HG02981 (cell line): ENCODE measurements at regions not wholly inside any gene's neighbourhood (a gene's known extent, or its start where the extent isn't known, plus 50 kb on each side); places are given as distances from the start of the nearest gene placed in this dataset.

Experiments used
- ATAC-seq: cut with Tn5 transposase; IDR thresholded peaks from one replicate; pipeline ENCODE4 v1.9.1; 2021; ENCODE audit warnings: mild to moderate bottlenecking, moderate library complexity; ENCODE audit not compliant: unreplicated experiment

DNA sequence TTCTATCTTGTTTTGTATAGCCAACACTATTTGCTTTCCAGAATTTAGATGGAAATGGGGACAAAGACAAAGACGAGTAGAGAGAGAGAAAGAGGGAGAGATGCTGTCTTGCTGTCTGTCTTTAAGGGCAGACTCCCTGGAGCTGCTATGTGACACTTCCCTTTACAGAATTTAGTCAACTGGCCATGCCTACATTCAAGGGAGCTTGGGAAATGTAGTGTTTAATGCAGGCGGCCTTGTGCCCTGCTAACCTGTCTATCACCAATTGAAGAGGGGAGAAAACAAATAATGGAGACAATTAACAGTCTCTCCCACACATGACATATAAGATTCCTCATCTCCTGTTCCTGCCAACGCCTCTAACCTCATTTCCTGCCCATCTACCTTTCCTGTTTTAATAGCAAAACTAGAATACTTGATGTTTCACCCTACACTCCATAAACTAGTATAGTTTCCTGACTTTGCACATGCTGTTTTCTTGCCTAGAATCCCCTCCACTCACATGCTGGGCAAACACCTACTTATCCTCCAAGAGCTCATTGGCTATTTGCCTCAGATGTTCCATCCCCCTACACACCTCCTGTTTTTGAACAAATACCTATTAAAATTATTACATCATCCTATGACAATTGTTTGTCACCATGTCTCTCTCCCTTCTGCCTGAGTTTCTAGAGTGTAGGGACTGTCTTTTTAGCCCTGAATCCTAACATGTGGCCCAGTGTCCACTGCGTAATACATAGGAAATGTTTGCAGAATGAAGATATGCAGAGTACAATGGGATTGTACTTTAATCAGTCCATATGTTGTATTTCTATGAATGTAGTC is 117.2 kb downstream of the SLC25A24 start:
- no peak for ATAC-seq

DNA sequence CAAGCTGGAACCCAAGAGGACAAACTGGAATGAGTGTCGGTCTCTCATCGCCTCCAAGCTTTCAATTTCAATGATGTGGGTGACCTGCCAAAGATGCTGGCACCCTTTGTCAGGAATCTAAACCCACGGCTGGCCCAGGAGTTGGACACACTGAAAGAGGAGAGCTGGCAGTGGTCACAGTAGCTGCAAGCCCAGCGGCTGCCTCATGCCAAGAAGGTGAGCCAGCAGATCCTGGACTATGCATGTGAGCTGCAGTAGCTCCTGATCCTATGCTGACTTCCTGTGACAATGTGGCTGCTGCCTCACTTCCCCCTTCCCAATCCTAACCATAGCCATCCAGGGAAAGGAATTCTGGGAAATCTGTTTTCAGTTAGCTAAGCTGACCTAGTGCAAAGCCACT is 117.0 kb upstream of the VAV3 start:
- no peak for ATAC-seq

DNA sequence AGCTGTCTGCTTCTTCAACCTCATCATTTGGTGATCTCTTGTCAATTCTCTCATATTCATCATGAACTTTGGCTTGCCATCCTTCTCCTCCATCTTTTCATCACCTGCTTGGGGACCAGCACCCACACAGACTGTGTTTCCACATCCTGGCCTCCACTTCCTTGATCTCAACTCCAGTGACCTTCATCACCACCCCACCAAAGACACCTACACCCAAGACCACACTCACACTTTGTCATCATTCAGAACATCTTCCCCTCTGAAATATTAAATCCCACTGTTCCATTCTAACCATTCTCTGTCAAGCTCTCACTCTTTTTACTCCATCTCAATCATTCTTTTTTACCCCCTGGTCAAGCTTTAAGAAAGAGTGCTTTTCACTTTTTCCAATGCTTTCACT is 115.5 kb upstream of the VAV3 start:
- no peak for ATAC-seq

DNA sequence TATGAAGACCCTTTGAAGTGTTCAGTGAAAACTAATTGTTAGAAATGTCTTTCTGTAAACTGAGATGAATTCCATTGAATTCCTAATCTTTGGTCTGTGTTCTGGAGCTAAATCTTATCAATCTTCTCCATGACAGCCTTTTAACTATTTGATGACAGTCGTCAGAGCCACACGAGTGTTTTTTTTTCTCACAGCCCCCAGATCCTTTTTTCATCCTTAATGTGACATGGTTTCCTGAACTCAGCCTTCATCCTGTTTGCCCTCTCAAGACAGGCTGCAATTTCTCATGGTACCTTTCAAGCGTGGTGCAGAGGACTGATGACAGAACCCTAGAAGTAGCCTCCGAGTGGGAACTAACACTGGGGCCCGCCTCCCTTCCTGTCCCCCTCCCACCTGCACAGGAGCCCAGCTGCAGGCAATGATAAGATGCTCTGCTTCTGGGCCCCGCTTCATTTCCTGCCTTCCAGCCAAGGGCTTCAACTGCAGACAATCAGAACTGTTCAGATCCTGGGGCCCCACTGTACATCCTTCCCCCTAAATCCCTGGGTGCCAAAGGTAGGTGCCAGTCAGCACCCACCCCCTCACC is 114.6 kb upstream of the VAV3 start:
- no peak for ATAC-seq

DNA sequence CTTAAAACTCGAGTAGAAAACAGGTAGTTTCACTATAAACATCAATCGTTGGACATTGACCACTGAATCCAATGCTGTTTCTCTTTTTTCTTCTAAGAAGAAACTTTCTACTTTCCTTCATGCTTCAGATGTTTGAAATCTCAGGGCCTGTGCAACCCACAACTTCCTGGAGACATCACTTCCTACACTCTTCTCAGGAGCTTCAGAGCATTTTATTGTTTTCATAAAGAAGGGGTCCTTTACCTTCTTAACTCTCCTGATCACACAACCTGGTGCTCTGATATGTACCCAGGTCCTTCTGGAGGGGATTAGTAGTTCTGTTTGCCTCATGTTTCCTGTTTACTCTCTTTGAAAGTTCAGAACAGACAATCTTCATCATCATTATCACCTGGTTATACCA is 113.0 kb upstream of the VAV3 start:
- ATAC-seq, result no peak

DNA sequence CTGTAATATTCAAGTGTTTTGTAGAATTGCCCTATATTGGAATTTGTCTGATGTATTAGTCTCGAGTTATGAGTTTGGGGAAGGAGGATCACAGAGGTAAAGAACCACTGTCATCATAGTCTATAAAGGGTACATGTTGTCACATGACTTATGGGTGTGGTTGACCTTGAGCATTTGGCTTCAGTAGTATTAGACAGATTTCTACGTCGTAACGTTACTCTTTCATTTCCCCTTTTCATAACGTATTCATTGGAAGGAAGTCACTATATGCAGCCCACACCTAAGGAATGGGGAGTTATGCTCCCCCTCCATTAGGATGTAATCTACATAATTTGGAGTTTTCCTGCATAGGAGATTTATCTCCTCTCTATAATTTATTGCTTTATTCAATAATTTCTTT is 110.1 kb upstream of the VAV3 start:
- ATAC-seq, result peak; percentile 63

DNA sequence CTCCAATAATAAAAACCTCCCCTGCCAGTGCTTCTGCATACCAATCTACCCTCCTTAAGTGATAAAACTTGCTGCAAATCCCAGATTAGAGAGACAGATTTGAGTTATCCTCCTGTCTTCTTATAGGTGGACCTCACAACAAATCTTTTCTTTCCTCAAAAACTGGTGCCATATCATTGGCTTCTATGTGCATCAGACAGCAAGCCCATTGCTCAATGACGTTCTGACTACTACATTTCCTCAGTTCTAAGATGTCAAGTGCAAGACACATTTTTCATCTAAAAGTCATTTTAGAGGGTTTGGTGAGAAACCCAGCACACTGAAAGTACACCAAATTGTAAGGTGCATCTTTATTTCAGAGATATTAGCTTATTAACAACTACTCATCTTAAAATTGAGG is 107.8 kb upstream of the VAV3 start:
- ATAC-seq, result no peak

DNA sequence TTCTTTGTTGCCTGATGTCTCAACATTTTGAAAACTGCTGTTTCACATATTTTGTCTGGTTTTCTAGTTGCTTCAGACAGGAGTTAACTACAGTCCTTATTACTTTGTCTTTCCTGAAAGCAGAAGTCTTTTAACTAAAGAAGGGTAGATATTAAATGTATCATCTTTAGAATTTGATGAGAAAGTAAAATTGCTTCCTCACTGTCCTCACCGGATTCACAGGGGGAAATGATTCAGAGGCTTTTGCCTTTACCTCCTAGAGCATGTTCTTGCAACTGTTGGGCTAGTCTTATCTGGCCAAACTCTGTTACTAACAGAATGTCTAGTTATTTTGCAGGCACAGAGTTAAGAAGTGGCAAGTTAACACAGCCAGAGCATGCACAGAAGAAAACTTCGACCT is 107.2 kb upstream of the VAV3 start:
- no peak for ATAC-seq

DNA sequence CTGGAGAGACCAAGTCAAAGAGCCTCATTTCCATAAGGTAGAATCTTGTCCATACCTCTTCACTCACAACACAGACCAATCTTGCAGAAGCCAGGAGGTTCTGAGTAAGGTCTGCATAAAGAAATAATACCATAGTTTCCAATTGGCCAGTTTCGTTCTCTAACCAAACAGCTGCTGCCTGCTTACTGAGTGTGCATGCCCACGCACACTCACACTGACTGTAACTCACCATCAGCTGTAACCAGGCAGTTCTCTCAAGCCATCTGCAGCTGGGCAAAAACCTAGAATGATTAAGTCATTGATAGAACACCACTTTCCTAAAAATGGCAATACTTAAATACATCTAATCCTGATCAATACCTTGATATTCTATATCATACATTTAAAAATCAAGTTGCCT is 106.6 kb upstream of the VAV3 start:
- ATAC-seq, result no peak

DNA sequence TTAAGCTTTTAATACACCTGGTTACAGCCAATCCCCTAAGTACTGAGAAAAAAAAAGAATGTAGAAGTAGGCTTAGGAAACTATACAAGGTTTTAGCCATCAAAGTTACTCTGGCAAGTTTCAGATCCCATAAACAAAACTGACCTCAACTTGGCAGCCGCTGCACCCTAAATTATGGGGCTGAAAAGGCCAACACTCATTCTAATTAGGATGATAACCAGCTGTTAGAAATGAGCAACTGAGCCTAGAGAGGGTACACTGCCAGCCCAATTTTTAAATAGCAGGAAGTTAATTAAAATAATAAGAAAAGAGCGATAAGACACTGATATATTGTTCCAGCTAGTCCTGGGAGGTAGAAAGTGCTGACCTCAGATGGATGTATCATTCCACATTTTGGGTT is 105.7 kb upstream of the VAV3 start:
- ATAC-seq, result no peak

DNA sequence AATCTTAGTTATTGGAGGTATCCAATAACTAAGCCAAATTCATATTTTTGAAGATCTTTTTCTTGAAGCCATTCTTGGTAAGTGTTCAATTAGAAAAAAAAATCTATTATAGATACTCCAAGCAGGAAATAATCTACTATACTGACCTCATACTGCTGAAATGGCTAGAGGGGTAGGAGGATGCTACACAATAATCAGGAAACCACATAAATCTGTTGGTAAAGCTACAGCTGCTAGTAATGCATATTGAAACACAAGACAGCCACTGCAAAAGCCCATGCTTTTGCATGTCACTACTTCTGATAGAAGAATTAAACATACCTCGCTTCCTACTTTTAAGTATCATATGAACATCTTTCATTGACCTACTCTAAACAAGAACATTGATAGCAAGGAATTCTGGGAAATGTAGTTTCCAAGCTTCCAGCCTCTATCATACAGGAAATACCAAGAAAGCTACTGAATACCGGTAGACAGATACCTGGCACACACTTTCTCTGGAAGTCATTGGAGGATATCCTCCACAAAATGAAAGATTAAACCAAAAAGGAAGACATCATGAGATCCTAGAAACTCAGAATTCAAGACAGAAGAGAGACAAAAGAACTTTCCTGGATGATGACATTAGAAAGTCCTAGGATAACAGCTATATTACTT is 103.0 kb upstream of the VAV3 start:
- no peak for ATAC-seq

DNA sequence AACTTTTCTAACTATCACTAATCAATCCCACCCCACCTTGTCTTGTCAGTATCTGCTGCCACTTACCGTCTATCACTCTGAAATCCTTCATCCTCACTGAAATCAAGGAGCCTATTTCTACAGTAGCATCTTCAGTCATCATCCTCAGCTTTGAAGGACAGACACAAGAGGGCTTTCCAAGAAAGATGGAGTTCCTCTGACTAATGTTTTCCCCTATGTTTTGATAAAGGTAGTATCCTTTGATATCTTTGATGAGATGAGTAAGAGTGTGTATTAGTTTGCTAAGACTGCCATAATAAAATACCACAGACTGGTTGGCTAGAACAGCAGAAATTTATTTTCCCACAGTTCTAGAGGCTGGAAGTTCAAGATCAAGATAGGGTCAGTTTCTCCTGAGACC is 101.8 kb upstream of the VAV3 start:
- ATAC-seq, result no peak

DNA sequence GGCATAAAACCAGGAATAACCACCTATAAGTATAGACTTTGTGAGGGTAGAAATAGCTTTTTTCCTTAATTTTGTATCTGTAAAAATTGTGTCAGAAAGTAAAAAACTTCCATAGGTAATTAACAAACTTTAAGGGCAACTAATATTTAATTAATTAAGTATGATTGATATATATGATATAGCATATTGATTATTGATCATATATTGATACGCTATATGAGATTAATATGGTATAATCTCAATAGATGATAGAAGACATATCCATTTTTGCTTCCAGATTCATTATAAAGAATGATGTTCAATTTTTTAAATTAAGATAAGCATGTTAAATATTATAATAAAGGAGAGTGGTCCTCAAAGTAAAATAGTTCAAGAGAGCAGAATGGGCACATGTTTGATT is 99.3 kb upstream of the VAV3 start:
- ATAC-seq, result no peak

DNA sequence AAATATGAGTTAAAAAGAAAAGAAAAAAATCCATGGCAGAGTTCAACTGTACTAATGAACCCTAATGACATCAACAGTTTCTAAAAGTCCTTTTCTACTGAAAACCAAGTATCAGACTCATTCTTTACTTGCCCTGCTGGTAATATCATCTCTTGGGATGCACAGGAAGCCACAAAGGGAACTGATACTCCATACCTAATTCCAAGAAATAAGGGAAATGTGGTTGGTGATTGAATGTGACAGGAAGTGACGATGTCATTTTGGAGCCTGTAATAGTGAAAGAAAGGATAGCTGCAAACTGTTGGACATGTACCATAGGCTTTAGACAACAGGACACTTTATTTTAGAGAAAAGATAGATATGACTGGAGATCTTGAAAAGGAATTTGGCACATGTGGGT is 98.7 kb upstream of the VAV3 start:
- no peak for ATAC-seq

DNA sequence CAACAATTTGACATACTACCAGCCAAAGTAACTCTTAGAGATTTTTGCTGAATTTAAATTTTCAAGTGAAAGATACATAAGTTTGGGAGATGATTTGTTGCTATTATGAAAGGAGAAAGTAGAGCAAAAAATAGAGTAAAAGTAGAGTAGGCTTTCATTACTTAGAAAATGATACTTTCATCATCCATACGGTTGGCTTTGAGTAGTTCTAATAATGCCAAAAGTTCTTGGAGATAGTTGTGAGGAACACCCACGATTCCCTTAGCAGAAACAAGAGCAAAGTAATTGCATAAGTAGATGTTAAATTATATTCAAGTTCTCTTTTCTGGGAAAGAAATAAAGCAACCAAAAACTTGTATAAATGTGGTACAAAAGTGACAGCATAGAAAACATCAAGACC is 95.0 kb upstream of the VAV3 start:
- ATAC-seq, result no peak

DNA sequence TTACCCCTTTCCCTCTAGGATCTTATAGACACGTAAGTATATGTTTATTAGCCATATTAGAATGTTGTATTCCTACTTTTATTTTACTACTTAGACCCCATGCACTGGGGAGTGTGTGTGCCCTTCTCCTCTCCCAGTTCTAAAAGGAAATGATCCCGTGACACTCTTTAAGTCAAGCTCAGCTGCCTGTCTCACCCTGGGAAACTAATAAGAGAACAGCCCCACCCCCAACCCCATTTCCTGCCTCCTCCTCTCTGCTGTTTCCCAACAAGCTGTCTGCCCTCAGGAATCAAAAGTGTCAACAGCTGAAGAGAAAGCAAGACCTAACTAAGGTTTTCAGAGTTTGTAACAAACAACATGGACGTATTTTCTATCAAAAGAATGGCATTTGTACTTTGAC is 92.6 kb upstream of the VAV3 start:
- ATAC-seq, result no peak

DNA sequence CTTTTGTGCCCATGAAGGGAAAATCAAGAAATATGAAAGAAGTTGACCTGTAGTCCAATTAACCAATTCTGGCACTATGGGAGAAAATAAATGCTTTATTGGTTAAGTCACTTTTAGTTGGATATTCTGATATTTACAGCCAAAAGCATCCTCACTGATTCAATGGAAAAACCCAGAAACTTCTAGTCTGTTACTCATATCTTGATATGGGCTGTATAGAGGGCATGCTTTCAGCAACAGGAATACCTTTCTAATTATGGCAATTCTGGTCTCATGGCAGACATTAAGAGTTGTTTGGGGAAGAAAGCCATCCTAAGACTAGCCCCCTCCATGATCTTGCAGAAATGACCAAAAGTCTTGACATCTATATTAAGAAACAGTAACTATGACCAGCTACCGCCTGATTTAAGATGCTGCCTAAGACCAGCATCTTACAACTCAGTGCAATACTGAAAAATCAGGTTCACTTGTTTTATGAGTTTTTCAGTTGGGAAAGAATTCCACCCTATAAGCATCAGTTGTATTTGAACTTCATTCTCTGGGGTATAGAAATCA is 91.5 kb upstream of the VAV3 start:
- ATAC-seq, result no peak

DNA sequence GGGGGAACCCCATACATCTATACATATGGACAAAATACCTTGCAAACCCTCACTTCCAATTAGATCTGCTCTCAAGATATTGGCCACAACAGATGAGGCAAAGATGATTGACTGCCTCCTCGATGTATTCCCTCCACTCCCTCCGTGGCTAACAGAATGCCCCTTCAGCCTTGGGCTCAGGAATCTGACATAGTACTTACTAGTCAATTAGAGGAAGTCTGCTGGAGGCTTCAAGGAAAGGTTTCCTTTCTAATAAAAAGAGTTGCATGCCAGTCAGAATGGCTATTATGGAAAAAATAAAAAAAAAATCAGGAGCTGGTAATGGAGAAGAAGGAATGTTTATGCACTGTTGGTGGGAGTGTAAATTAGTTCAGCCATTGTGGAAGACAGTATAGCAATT is 90.4 kb upstream of the VAV3 start:
- no peak for ATAC-seq

DNA sequence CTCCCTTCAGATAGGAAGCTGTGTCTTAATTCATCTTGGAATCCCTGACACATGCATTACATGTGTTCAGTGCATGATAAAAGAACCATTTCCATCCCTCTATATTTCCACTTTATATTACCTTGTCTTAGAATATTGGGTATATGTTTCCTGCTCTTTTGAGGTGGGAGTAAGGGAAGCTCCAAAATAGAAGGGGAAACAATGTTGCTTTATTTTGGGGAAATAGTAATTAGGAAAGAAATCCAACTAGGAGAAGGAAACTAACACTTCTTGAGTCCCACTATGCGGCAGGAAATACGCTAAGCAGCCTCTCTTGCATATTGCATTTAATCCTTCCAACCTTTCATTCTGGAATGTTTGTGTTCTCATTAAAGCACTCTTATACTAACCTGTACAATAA is 89.4 kb upstream of the VAV3 start:
- no peak for ATAC-seq

DNA sequence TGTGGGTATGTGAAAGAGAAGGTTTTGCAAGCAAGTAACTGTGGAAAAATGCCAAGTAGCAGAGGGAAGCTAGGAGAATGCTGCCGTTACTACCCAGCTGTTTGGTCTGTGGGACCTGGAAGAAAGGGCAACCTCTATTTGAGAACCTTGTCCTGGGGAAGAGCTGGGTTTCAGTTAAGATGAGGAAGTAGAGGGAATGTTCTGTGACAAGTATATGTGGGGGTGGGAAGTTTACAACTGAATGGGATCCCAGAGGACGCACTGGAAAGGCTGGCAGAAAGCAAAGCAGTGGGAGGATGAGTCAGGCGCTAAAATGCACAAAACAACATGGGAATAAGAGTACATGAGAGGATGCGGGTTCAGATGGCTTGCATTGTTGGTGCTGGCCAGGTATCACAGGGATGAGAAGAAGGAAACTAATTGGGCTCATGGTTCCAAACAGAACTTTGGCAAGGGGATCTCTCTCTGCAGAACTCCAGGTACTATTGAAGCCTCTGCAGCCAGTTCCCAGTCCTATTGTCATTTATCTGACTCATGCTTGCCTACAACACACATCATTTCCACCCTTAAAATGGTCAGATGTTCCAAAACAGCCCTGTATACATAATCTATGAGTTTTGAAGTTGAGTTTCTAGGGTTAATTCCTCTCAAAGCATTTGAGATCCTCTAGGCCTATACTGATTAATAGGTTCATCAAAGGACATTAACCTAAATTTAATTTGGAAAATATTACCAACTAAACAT is 88.5 kb upstream of the VAV3 start:
- no peak for ATAC-seq

DNA sequence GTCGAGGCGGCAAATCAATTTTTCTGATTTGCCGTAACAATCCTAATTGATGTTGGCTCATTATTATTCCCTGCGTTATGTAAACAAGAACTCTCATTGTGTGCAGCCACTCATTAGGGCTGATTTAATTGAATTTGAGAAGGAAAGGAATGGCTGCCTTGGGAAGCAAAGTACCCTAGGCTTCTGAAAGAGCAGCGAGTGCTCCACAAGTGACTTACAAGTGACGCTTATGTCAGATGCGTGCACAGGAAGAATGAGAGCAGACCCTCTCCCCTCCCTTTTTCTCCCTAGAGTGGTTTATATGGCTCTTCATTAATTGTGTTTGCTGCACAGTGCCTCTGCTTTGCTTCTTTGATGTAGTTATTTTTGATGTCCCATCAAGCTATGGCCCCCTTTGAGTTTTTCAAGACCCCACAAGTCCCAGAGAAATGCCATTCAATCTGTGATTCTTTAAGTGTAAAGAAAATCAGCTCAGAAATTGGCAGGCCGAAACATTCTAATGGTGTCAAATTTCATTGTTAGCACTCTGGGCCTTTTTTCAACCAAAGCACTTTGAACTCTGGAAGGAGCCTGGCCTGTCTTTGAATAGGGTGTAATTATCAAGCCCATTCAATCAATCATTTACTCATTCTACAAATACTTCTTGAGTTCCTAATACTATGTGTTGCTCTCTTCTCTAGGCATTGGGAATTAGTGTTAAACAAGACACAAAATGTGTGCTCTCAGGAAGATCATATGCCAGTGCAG is 86.8 kb upstream of the VAV3 start:
- no peak for ATAC-seq
